GM18858 (cell line): ENCODE measurements at regions not wholly inside any gene's neighbourhood (a gene's known extent, or its start where the extent isn't known, plus 50 kb on each side); places are given as distances from the start of the nearest gene placed in this dataset.
"Not testable (repeated sequence)": the region's sequence is repeated elsewhere in the genome, so short reads cannot be mapped to it uniquely, and the experiment has no call there.

Source experiments
- ATAC-seq: cut with Tn5 transposase; IDR thresholded peaks from one replicate; pipeline ENCODE4 v1.9.1; 2021; ENCODE audit not compliant: unreplicated experiment

- ATAC-seq = not testable (repeated sequence)
Observed at GRCh38 chr2:87565116-87565515, 182.8 kb upstream of the PLGLB2 start.

GRCh38 chr2:87566531-87566930, 181.4 kb upstream of the PLGLB2 start:
- ATAC-seq = not testable (repeated sequence)

- ATAC-seq = not testable (repeated sequence)
Observed at GRCh38 chr2:87567093-87567492, 180.8 kb upstream of the PLGLB2 start.

- ATAC-seq = not testable (repeated sequence)
Observed at GRCh38 chr2:87567912-87568311, 180.0 kb upstream of the PLGLB2 start.

GRCh38 chr2:87568554-87569278, 179.2 kb upstream of the PLGLB2 start:
- ATAC-seq = not testable (repeated sequence)

- not testable (repeated sequence) for ATAC-seq
Observed at GRCh38 chr2:87569689-87570397, 178.0 kb upstream of the PLGLB2 start.

- not testable (repeated sequence) for ATAC-seq
Observed at GRCh38 chr2:87571889-87572465, 175.9 kb upstream of the PLGLB2 start.

GRCh38 chr2:87572906-87573305, 175.0 kb upstream of the PLGLB2 start:
- ATAC-seq = not testable (repeated sequence)

GRCh38 chr2:87573386-87574192, 174.3 kb upstream of the PLGLB2 start:
- ATAC-seq = not testable (repeated sequence)

- not testable (repeated sequence) for ATAC-seq
Observed at GRCh38 chr2:87574193-87575119, 173.4 kb upstream of the PLGLB2 start.

- not testable (repeated sequence) for ATAC-seq
Observed at GRCh38 chr2:87575138-87575537, 172.7 kb upstream of the PLGLB2 start.

- ATAC-seq = not testable (repeated sequence)
Observed at GRCh38 chr2:87577358-87577757, 170.5 kb upstream of the PLGLB2 start.

GRCh38 chr2:87582152-87582551, 165.7 kb upstream of the PLGLB2 start:
- not testable (repeated sequence) for ATAC-seq

GRCh38 chr2:87582579-87582978, 165.3 kb upstream of the PLGLB2 start:
- ATAC-seq = not testable (repeated sequence)

- ATAC-seq = not testable (repeated sequence)
Observed at GRCh38 chr2:87583370-87583769, 164.5 kb upstream of the PLGLB2 start.

- ATAC-seq = not testable (repeated sequence)
Observed at GRCh38 chr2:87583803-87584202, 164.1 kb upstream of the PLGLB2 start.

GRCh38 chr2:87584268-87584906, 163.5 kb upstream of the PLGLB2 start:
- ATAC-seq = not testable (repeated sequence)

- ATAC-seq = not testable (repeated sequence)
Observed at GRCh38 chr2:87587934-87588333, 160.0 kb upstream of the PLGLB2 start.

GRCh38 chr2:87592974-87593373, 154.9 kb upstream of the PLGLB2 start:
- not testable (repeated sequence) for ATAC-seq
